Activated naive CD8-positive, alpha-beta T cell treated with anti-CD3 and anti-CD28 coated beads, Interleukin-2, amount 50 U/mL, for 16 hours (primary cell): ENCODE measurements at regions not wholly inside any gene's neighbourhood (a gene's known extent, or its start where the extent isn't known, plus 50 kb on each side); places are given as distances from the start of the nearest gene placed in this dataset.

Experiments used
- DNase-seq: peaks from one replicate; pipeline ENCODE4 v3.0.0-alpha.2; 2020; ENCODE audit warnings: low read depth, low spot score

GRCh38 chr10:9613338-9614075, 1404.2 kb upstream of the CELF2 start:
- no peak for DNase-seq

GRCh38 chr10:9615189-9615588, 1402.5 kb upstream of the CELF2 start:
- DNase-seq: no peak

GRCh38 chr10:9621216-9621615, 1396.5 kb upstream of the CELF2 start:
- no peak for DNase-seq

- DNase-seq: no peak
These were observed 1392.4 kb upstream of the CELF2 start for GRCh38 chr10:9625304-9625703.

- DNase-seq: no peak
These were observed 1383.2 kb upstream of the CELF2 start for GRCh38 chr10:9634466-9634865.

- DNase-seq: no peak
These were observed 1382.0 kb upstream of the CELF2 start for GRCh38 chr10:9635691-9636090.

- DNase-seq: no peak
These were observed 1381.5 kb upstream of the CELF2 start for GRCh38 chr10:9636216-9636615.

- no peak for DNase-seq
These were observed 1373.9 kb upstream of the CELF2 start for GRCh38 chr10:9643782-9644181.

GRCh38 chr10:9645404-9645803, 1372.3 kb upstream of the CELF2 start:
- no peak for DNase-seq

GRCh38 chr10:9645928-9646600, 1371.6 kb upstream of the CELF2 start:
- no peak for DNase-seq

- DNase-seq: no peak
These were observed 1363.4 kb upstream of the CELF2 start for GRCh38 chr10:9654261-9654660.

GRCh38 chr10:9656386-9656785, 1361.3 kb upstream of the CELF2 start:
- DNase-seq: no peak

GRCh38 chr10:9656996-9657395, 1360.7 kb upstream of the CELF2 start:
- no peak for DNase-seq

- no peak for DNase-seq
These were observed 1360.1 kb upstream of the CELF2 start for GRCh38 chr10:9657530-9657929.

GRCh38 chr10:9668411-9668810, 1349.3 kb upstream of the CELF2 start:
- DNase-seq: no peak

GRCh38 chr10:9670911-9671310, 1346.8 kb upstream of the CELF2 start:
- no peak for DNase-seq

- no peak for DNase-seq
These were observed 1336.0 kb upstream of the CELF2 start for GRCh38 chr10:9681655-9682054.

- DNase-seq: no peak
These were observed 1334.9 kb upstream of the CELF2 start for GRCh38 chr10:9682802-9683201.

GRCh38 chr10:9684186-9684585, 1333.5 kb upstream of the CELF2 start:
- no peak for DNase-seq

- no peak for DNase-seq
These were observed 1332.1 kb upstream of the CELF2 start for GRCh38 chr10:9685596-9685995.

GRCh38 chr10:9688711-9689110, 1329.0 kb upstream of the CELF2 start:
- no peak for DNase-seq

- DNase-seq: no peak
These were observed 1310.5 kb upstream of the CELF2 start for GRCh38 chr10:9707216-9707615.

GRCh38 chr10:9709849-9710248, 1307.8 kb upstream of the CELF2 start:
- no peak for DNase-seq
